HFFc6 (cell line): ENCODE measurements at regions not wholly inside any gene's neighbourhood (a gene's known extent, or its start where the extent isn't known, plus 50 kb on each side); places are given as distances from the start of the nearest gene placed in this dataset.

Source experiments
- DNase-seq: peaks from one replicate; pipeline ENCODE4 v3.0.0-alpha.2; 2018
- H3K27ac Mint-ChIP-seq: 2 replicates; pipeline ENCODE4 v1.8.0; 2020; ENCODE audit warnings: mild to moderate bottlenecking, mixed read lengths
- H3K27me3 Mint-ChIP-seq: 2 replicates; pipeline ENCODE4 v1.8.0; 2021; ENCODE audit warnings: mild to moderate bottlenecking, moderate library complexity, mixed read lengths; ENCODE audit not compliant: insufficient read depth
- H3K36me3 Mint-ChIP-seq: 2 replicates; pipeline ENCODE4 v1.8.0; 2021; ENCODE audit warnings: low read depth, mixed read lengths
- H3K4me1 Mint-ChIP-seq: 2 replicates; pipeline ENCODE4 v1.8.0; 2020; ENCODE audit warnings: low read depth, mixed read lengths
- H3K4me3 Mint-ChIP-seq: 2 replicates; pipeline ENCODE4 v1.8.0; 2020; ENCODE audit warnings: mild to moderate bottlenecking, moderate library complexity, mixed read lengths
- H3K9me3 Mint-ChIP-seq: 2 replicates; pipeline ENCODE4 v1.8.0; 2020; ENCODE audit warnings: mild to moderate bottlenecking, mixed read lengths
- CTCF ChIP-seq: fragments of 200-600 bp; sonication (generic); IDR thresholded peaks from 2 replicates; pipeline ENCODE4 v1.5.0; 2021; ENCODE audit warnings: antibody characterized with exemption, mild to moderate bottlenecking

- peaks cover 50% of the 10 kb centered on the region for H3K9me3 Mint-ChIP-seq
- H3K4me1 Mint-ChIP-seq: no peaks in the 10 kb centered on the region
- DNase-seq: no peak
- no peaks in the 10 kb centered on the region for H3K27me3 Mint-ChIP-seq
- H3K4me3 Mint-ChIP-seq: no peak overlapping the region
- no peak overlapping the region for H3K27ac Mint-ChIP-seq
- H3K36me3 Mint-ChIP-seq: peaks cover 5% of the 10 kb centered on the region; the same call in 1 of the 2 replicates
- TF ChIP-seq CTCF: no peak
These were observed 207.1 kb downstream of the TDRD15 start for GRCh38 chr2:21330786-21331391.

GRCh38 chr2:21331625-21332370 lies 208.0 kb downstream of the TDRD15 start:
- Mint-ChIP-seq H3K9me3 (peaks cover 44% of the 10 kb centered on the region), H3K4me1 (no peaks in the 10 kb centered on the region), H3K27me3 (no peaks in the 10 kb centered on the region), H3K36me3 (no peaks in the 10 kb centered on the region; the same call in 1 of the 2 replicates), H3K4me3 (no peak overlapping the region), H3K27ac (no peak overlapping the region)
- DNase-seq: no peak
- no peak for TF ChIP-seq CTCF

GRCh38 chr2:21332993-21333625 lies 209.3 kb downstream of the TDRD15 start:
- no peak for TF ChIP-seq CTCF
- H3K27ac Mint-ChIP-seq: no peak overlapping the region
- DNase-seq: no peak

GRCh38 chr2:21333684-21334083 lies 209.9 kb downstream of the TDRD15 start:
- peaks cover 2% of the 10 kb centered on the region; the same call in 1 of the 2 replicates for H3K27me3 Mint-ChIP-seq
- no peaks in the 10 kb centered on the region; the same call in 1 of the 2 replicates for H3K36me3 Mint-ChIP-seq
- H3K27ac Mint-ChIP-seq: no peak overlapping the region
- TF ChIP-seq CTCF: no peak
- H3K4me1 Mint-ChIP-seq: no peaks in the 10 kb centered on the region
- H3K4me3 Mint-ChIP-seq: no peak overlapping the region
- H3K9me3 Mint-ChIP-seq: peaks cover 58% of the 10 kb centered on the region
- no peak for DNase-seq

More at GRCh38 chr2:21332993-21333625, 209.3 kb downstream of the TDRD15 start:
- Mint-ChIP-seq H3K9me3 (peaks cover 52% of the 10 kb centered on the region), H3K27me3 (peaks cover 2% of the 10 kb centered on the region; the same call in 1 of the 2 replicates), H3K4me1 (no peaks in the 10 kb centered on the region), H3K36me3 (no peaks in the 10 kb centered on the region; the same call in 1 of the 2 replicates), H3K4me3 (no peak overlapping the region)

- Mint-ChIP-seq H3K4me1 (no peaks in the 10 kb centered on the region), H3K27me3 (no peaks in the 10 kb centered on the region; the same call in 1 of the 2 replicates), H3K27ac (no peak overlapping the region), H3K36me3 (no peaks in the 10 kb centered on the region), H3K4me3 (no peak overlapping the region), H3K9me3 (peaks cover 28% of the 10 kb centered on the region)
- no peak for DNase-seq
- no peak for TF ChIP-seq CTCF
These were observed 223.2 kb downstream of the TDRD15 start for GRCh38 chr2:21346984-21347383.
